ENCODE measurements at regions not wholly inside any gene's neighbourhood (a gene's known extent, or its start where the extent isn't known, plus 50 kb on each side); places are given as distances from the start of the nearest gene placed in this dataset.
"Not testable (repeated sequence)": the region's sequence is repeated elsewhere in the genome, so short reads cannot be mapped to it uniquely, and the experiment has no call there.

DNA sequence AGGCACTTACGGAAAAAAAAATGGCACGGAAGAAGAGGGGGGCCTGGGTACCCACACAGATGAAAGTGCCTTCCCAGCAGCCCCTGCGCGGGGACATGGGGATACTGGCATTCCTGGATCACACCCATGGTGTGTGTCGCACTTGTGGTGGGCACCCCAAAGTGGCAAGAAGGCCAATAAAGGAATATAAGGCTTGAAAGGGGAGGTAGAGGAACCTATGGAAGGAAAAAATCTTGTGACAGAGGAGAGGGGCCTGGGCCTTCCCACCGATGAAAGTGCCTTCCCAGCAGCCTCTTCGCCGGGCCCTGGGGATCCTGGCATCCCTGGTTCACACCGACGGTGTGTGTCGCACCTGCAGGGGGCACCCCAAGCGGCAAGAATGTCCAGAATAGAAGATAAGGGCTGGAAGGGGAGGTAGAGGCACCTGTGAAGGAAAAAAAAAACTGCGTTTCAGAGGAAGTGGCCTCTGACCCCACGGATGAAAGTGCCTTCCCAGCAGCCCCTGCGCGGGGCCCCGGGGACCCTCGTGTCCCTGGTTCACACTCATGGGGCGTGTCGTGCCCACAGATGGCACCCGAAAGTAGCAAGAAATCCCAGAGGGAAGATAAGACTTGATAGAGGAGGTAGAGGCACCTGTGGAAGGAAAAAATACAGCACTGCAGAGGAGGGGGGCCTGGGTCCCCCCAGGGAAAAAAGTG lies 284.0 kb downstream of the ALG10 start:
- dilution Hi-C loops (cut with MboI; ENCODE audit: extremely low pct_ligation_motif_present, low sequenced_read_pairs) (no loop called here), intact Hi-C loops (cut with micrococcal nuclease) (no loop called here)
- H3K4me1 ChIP-seq (ENCODE audit: control insufficient read depth, extremely low read depth, insufficient read depth, low read length) = no peaks in the 10 kb centered on the region
- no peaks in the 10 kb centered on the region for H3K9me1 ChIP-seq (replicated peaks; ENCODE audit: control insufficient read depth, extremely low read depth, insufficient read depth, low read length)
- no peaks in the 10 kb centered on the region for H3K79me2 ChIP-seq (ENCODE audit: control insufficient read depth, insufficient read depth, low read length)
- ChIA-PET POLR2A (no interaction called here), CTCF (no interaction called here)
- no peak overlapping the region for H2AFZ ChIP-seq (ENCODE audit: low read depth, low read length)
- H4K20me1 ChIP-seq (replicated peaks; ENCODE audit: control insufficient read depth, extremely low read depth, insufficient read depth, low read length) = no peaks in the 10 kb centered on the region
- H3K9ac ChIP-seq (replicated peaks; ENCODE audit: extremely low read depth, insufficient read depth, low read length) = no peak overlapping the region
- no peak overlapping the region for H3K27ac ChIP-seq (ENCODE audit: insufficient read depth, low read depth, low read length)
- no peak for TF ChIP-seq GATA2 (IDR thresholded peaks at IDR 0.05; ENCODE audit: insufficient read depth, insufficient read length, low read depth, low read length)
- TF ChIP-seq JUN (IDR thresholded peaks at IDR 0.05; ENCODE audit: borderline replicate concordance, insufficient read depth, insufficient read length, low read depth) = no peak
- TF ChIP-seq, protein P1, sequence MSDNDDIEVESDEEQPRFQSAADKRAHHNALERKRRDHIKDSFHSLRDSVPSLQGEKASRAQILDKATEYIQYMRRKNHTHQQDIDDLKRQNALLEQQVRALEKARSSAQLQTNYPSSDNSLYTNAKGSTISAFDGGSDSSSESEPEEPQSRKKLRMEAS (IDR thresholded peaks at IDR 0.05; ENCODE audit: insufficient read depth, insufficient read length) = no peak
- TF ChIP-seq MYC (IDR thresholded peaks at IDR 0.05; ENCODE audit: low read depth, low read length) = no peak
- no peak for TF ChIP-seq EZH2 (IDR thresholded peaks at IDR 0.05; ENCODE audit: borderline replicate concordance, low read depth, low read length, severe bottlenecking)
- no peak for TF ChIP-seq CTCF (IDR thresholded peaks at IDR 0.05; ENCODE audit: extremely low read depth in 1 of 2, insufficient read depth in 1 of 2, low read depth in 1 of 2, low read length in 2 of 2)
- TF ChIP-seq POLR2A (IDR thresholded peaks at IDR 0.05; ENCODE audit: low read depth, low read length) = no peak
- no peak for TF ChIP-seq POLR2AphosphoS5 (IDR thresholded peaks at IDR 0.05; ENCODE audit: insufficient read depth, low read depth, low read length)
- TF ChIP-seq FOS (IDR thresholded peaks at IDR 0.05; ENCODE audit: borderline replicate concordance, insufficient read depth, low read length) = no peak
- no peaks in the 10 kb centered on the region for H3K27me3 ChIP-seq (ENCODE audit: control insufficient read depth in 2 of 2, insufficient read depth in 2 of 2, low read length in 2 of 2)
- FAIRE-seq (no peak), DNase-seq (ENCODE audit: low read depth, low spot score) (no peak)
- H3K4me3 ChIP-seq (replicated peaks in 1 of 3; ENCODE audit: insufficient read depth in 1 of 3, low read depth in 1 of 3, low read length in 3 of 3) = no peak overlapping the region
- no peak overlapping the region for H3K4me2 ChIP-seq (ENCODE audit: insufficient read depth, low read length)
- peaks cover 1% of the 10 kb centered on the region for H3K9me3 ChIP-seq (replicated peaks; ENCODE audit: control insufficient read depth, insufficient read depth, low read length)
- no TSS peak for BruUV-seq (replicated peaks)
- no peaks in the 10 kb centered on the region for H3K36me3 ChIP-seq (ENCODE audit: control insufficient read depth in 2 of 2, extremely low read depth in 1 of 2, insufficient read depth in 2 of 2, low read length in 2 of 2)

- POLR2A ChIA-PET = not testable (repeated sequence)
Measured at GRCh38 chr12:34309806-34310804, 287.8 kb downstream of the ALG10 start.

More at GRCh38 chr12:34309806-34310804, 287.8 kb downstream of the ALG10 start:
- DNase-seq (ENCODE audit: low read depth, low spot score); FAIRE-seq; CTCF ChIA-PET; H3K79me2 ChIP-seq (ENCODE audit: control insufficient read depth, insufficient read depth, low read length); H4K20me1 ChIP-seq (replicated peaks; ENCODE audit: control insufficient read depth, extremely low read depth, insufficient read depth, low read length); H3K9ac ChIP-seq (replicated peaks; ENCODE audit: extremely low read depth, insufficient read depth, low read length); dilution Hi-C loops (cut with MboI; ENCODE audit: extremely low pct_ligation_motif_present, low sequenced_read_pairs); H3K36me3 ChIP-seq (ENCODE audit: control insufficient read depth in 2 of 2, extremely low read depth in 1 of 2, insufficient read depth in 2 of 2, low read length in 2 of 2); H3K9me3 ChIP-seq (replicated peaks; ENCODE audit: control insufficient read depth, insufficient read depth, low read length); intact Hi-C loops (cut with micrococcal nuclease); H3K4me1 ChIP-seq (ENCODE audit: control insufficient read depth, extremely low read depth, insufficient read depth, low read length); H3K4me2 ChIP-seq (ENCODE audit: insufficient read depth, low read length); H3K27ac ChIP-seq (ENCODE audit: insufficient read depth, low read depth, low read length); H3K4me3 ChIP-seq (replicated peaks in 1 of 3; ENCODE audit: insufficient read depth in 1 of 3, low read depth in 1 of 3, low read length in 3 of 3); H3K27me3 ChIP-seq (ENCODE audit: control insufficient read depth in 2 of 2, insufficient read depth in 2 of 2, low read length in 2 of 2); H2AFZ ChIP-seq (ENCODE audit: low read depth, low read length); BruUV-seq (replicated peaks); H3K9me1 ChIP-seq (replicated peaks; ENCODE audit: control insufficient read depth, extremely low read depth, insufficient read depth, low read length): not testable (repeated sequence)
